Sigmoid colon (tissue), 6 donors: ENCODE measurements at regions not wholly inside any gene's neighbourhood (a gene's known extent, or its start where the extent isn't known, plus 50 kb on each side); places are given as distances from the start of the nearest gene placed in this dataset.

Source experiments
- DNase-seq: peaks from one replicate; pipeline ENCODE4 v3.0.0-alpha.2; 2019
- H3K27ac ChIP-seq, 4 donors: fragments of 200-600 bp; sonication (generic); one replicate each; pipeline ENCODE4 v1.5.1; 2016 to 2019; ENCODE audit warnings: mild to moderate bottlenecking in 1 of 4
- H3K27me3 ChIP-seq, 3 donors: fragments of 200-600 bp; sonication (generic); one replicate each; pipeline ENCODE4 v1.5.1; 2019; ENCODE audit warnings: mild to moderate bottlenecking in 1 of 3
- H3K36me3 ChIP-seq, 4 donors: fragments of 200-600 bp; sonication (generic); one replicate each; pipeline ENCODE4 v1.5.1; 2016 to 2019
- H3K4me1 ChIP-seq, 4 donors: fragments of 200-600 bp; sonication (generic); one replicate each; pipeline ENCODE4 v1.5.1; 2017 to 2019
- H3K4me3 ChIP-seq, 4 donors: fragments of 200-600 bp; sonication (generic); one replicate each; pipeline ENCODE4 v1.5.1; 2017 to 2019; ENCODE audit warnings: mild to moderate bottlenecking in 2 of 4, moderate library complexity in 1 of 4
- H3K9me3 ChIP-seq, 4 donors: fragments of 200-600 bp in 3 of 4; sonication (generic) in 3 of 4; one replicate each; pipeline versions ENCODE4 v1.5.1 to v1.6.1; 2013 to 2019
- EP300 ChIP-seq, 4 donors: sonication (generic); formaldehyde crosslinking; IDR thresholded peaks; one replicate each; pipeline ENCODE4 v1.6.1; 2017; ENCODE audit warnings: antibody characterized with exemption in 4 of 4
- POLR2A ChIP-seq, 2 donors: fragments of 450-650 bp; IDR thresholded peaks; one replicate each; pipeline ENCODE4 v1.6.1; 2016; ENCODE audit warnings: antibody characterized with exemption in 2 of 2, mild to moderate bottlenecking in 2 of 2, moderate library complexity in 2 of 2
- POLR2AphosphoS5 ChIP-seq, 4 donors: sonication (generic); formaldehyde crosslinking; IDR thresholded peaks; one replicate each; pipeline ENCODE4 v1.6.1; 2017; ENCODE audit warnings: antibody characterized with exemption in 4 of 4
- WGBS, 2 donors: extraction: QIAGEN DNeasy Blood & Tissue Kit; methylation state at CpG; one replicate each; pipeline ENCODE4 v1.1.7; 2013; 5-methylcytosine and 5-hydroxymethylcytosine counted together
- intact Hi-C: fragments of 100-400 bp; cut with DNase I; formaldehyde crosslinking; loops from one replicate; pipeline ENCODE4 v1.15.1; 2023
- TF ChIP-seq, protein P1 (sequence below), 4 experiments: fragments of 450-650 bp in 3 of 4; fragments of 200-600 bp in 1 of 4; IDR thresholded peaks; one replicate each; pipeline ENCODE4 v1.5.1; 2016 to 2019; ENCODE audit warnings: antibody characterized with exemption in 4 of 4, mild to moderate bottlenecking in 3 of 4, moderate library complexity in 2 of 4
- donor health status: healthy with polysubstance abuse.
- donor health status: healthy.

DNA sequence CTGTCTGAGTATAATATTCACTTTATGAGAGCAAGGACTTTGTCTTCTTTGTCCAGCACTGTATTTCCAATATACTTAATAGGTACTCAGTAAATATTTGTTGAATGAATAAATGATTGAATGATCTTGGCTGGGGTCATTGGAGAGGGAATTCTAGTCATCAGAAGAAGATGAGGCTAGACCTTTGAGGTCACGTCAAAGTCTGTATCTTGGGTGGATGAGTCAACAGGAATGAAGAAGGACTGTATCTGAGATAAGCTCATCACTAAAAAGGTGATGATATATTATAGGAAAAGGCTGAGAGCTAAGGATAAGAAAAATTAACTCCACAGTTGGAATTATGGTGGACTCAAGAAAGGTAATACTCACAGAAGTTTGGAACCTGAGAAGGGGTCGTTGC, 125.1 kb upstream of the MAGI3 start:
- TF ChIP-seq, protein P1, sequence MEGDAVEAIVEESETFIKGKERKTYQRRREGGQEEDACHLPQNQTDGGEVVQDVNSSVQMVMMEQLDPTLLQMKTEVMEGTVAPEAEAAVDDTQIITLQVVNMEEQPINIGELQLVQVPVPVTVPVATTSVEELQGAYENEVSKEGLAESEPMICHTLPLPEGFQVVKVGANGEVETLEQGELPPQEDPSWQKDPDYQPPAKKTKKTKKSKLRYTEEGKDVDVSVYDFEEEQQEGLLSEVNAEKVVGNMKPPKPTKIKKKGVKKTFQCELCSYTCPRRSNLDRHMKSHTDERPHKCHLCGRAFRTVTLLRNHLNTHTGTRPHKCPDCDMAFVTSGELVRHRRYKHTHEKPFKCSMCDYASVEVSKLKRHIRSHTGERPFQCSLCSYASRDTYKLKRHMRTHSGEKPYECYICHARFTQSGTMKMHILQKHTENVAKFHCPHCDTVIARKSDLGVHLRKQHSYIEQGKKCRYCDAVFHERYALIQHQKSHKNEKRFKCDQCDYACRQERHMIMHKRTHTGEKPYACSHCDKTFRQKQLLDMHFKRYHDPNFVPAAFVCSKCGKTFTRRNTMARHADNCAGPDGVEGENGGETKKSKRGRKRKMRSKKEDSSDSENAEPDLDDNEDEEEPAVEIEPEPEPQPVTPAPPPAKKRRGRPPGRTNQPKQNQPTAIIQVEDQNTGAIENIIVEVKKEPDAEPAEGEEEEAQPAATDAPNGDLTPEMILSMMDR (IDR thresholded peaks at IDR 0.05) = no peak
- TF ChIP-seq EP300 (IDR thresholded peaks at IDR 0.05) = no peak
- no peak for TF ChIP-seq POLR2A (IDR thresholded peaks at IDR 0.05)
- no peak for TF ChIP-seq POLR2AphosphoS5 (IDR thresholded peaks at IDR 0.05)
- H3K4me3 ChIP-seq = no peak overlapping the region
- H3K36me3 ChIP-seq = no peaks in the 10 kb centered on the region
- DNase-seq = no peak
- intact Hi-C loops = no loop called here
- no peaks in the 10 kb centered on the region for H3K4me1 ChIP-seq
- no peaks in the 10 kb centered on the region for H3K9me3 ChIP-seq
- WGBS, 2 donors = 91 to 93% methylated on average over 2 of the region's 2 CpGs
- H3K27ac ChIP-seq = no peak overlapping the region
- no peaks in the 10 kb centered on the region for H3K27me3 ChIP-seq

DNA sequence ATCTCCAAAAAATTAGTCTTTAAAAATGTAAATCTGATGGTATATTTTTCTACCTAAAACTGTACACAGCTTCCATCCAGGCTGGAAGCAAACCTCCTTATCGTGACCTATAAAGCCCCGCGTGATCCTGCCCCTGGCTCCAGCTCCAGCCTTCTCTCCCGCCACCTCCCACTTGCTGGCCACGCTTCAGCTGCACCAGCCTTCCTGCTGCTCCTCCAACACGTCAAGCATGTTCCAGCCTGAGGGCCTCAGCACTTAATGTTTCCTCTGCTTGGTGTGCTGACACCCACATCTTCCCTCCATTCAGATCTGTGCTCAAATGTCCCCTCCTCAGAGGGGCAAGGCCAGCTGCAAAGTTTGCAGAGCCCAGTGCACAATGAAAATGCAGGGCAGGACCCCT, 123.5 kb upstream of the MAGI3 start:
- TF ChIP-seq EP300 (IDR thresholded peaks at IDR 0.05) (no peak), POLR2A (IDR thresholded peaks at IDR 0.05) (no peak), POLR2AphosphoS5 (IDR thresholded peaks at IDR 0.05) (no peak)
- TF ChIP-seq, protein P1 (IDR thresholded peaks at IDR 0.05) = no peak
- intact Hi-C loops = no loop called here
- Histone ChIP-seq H3K4me1 (no peaks in the 10 kb centered on the region), H3K4me3 (no peak overlapping the region), H3K36me3 (no peaks in the 10 kb centered on the region), H3K27me3 (no peaks in the 10 kb centered on the region), H3K9me3 (no peaks in the 10 kb centered on the region), H3K27ac (no peak overlapping the region)
- 90 to 93% methylated on average over 6 of the region's 6 CpGs for WGBS, 2 donors
- no peak for DNase-seq

DNA sequence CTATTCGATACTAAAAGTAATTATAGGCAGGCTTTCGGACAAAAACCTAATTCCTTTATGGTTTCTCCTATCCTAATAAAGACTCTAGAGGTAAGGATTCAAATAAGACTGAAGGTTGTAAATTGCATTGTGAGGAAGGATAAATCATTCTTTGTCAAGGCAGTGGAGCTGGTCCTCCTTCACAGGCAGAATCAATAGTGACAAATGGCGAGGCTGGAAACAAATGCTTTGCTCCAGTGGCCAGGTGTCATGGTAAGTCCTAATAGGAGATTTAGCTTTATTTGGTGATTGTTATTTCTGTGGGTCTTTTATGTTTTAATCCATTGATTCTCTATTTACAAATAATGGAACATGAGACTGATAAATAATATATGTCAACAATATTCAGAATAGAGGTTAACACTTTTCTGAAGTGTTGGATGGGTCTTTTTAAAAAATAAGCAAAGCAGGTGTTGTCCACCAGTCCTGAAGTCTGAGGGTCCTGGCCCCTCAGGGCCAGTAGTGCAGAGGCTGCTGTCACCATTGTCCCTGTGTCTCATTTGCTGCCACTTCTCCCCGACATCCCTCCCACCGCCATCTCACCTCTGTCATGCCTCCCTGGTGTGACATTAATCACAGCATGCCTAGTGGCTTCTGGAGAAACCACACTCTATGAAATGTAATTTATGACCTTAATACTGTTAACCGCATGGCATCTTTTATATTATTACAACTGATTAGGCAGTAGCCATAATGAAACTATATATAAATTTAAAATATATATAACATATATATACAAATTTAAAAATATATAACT, 120.9 kb upstream of the MAGI3 start:
- Histone ChIP-seq H3K27ac (no peak overlapping the region), H3K27me3 (no peaks in the 10 kb centered on the region), H3K36me3 (no peaks in the 10 kb centered on the region), H3K4me3 (no peak overlapping the region), H3K9me3 (no peaks in the 10 kb centered on the region), H3K4me1 (no peaks in the 10 kb centered on the region)
- no peak for TF ChIP-seq POLR2A (IDR thresholded peaks at IDR 0.05)
- no peak for TF ChIP-seq EP300 (IDR thresholded peaks at IDR 0.05)
- TF ChIP-seq, protein P1 (IDR thresholded peaks at IDR 0.05) = no peak
- TF ChIP-seq POLR2AphosphoS5 (IDR thresholded peaks at IDR 0.05) = no peak
- 72 to 90% methylated on average over 6 of the region's 6 CpGs for WGBS, 2 donors
- no peak for DNase-seq
- intact Hi-C loops = no loop called here

DNA sequence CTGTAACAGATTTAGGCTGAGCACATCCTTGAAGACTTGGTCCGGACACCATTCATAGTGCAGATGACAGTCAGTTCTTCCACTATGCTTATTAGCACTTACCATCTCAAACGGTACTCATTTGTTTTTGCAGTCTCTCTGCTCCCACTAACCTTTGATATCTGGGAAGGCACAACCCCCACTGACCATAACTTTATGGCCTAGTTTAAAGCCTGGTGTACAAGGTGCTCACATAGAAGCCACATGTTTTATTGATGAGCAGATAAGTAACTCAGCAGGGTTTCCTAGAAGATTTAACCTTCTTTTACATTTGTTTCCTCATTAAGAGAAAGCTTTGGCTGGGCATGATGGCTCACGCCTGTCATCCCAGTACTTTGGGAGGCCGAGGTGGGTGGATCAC, 119.3 kb upstream of the MAGI3 start:
- TF ChIP-seq, protein P1 (IDR thresholded peaks at IDR 0.05) = no peak
- no peak for TF ChIP-seq POLR2A (IDR thresholded peaks at IDR 0.05)

DNA sequence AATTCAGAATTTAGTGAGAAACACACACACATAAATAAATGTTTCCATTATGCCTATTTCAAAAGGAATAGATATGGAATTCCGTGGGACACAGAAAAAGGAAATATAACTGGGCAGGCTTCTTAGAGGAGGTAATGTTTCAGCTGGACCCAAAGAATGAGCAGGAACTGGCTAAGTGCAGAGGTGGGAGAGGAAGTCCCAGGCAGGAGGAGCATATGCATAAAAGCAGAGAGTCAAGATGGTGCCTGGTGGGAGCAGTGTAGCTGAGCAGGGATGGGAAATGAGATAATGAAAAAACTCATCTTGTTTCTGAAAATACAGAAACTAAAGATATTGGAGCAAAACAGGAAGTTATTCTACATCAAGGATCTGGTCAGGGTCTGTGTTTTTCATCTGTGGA, 115.2 kb upstream of the MAGI3 start:
- TF ChIP-seq, protein P1 (IDR thresholded peaks at IDR 0.05) = no peak
- no peak for TF ChIP-seq EP300 (IDR thresholded peaks at IDR 0.05)
- no peak for TF ChIP-seq POLR2A (IDR thresholded peaks at IDR 0.05)
- TF ChIP-seq POLR2AphosphoS5 (IDR thresholded peaks at IDR 0.05) = no peak
- no peak overlapping the region for H3K4me3 ChIP-seq
- DNase-seq = no peak
- no peaks in the 10 kb centered on the region for H3K36me3 ChIP-seq
- H3K4me1 ChIP-seq = no peaks in the 10 kb centered on the region
- no peaks in the 10 kb centered on the region for H3K27me3 ChIP-seq
- no peak overlapping the region for H3K27ac ChIP-seq
- 79 to 88% methylated on average over 1 of the region's 1 CpG for WGBS, 2 donors
- intact Hi-C loops = no loop called here
- H3K9me3 ChIP-seq = no peaks in the 10 kb centered on the region

More for the DNA sequence above, 119.3 kb upstream of the MAGI3 start:
- no peaks in the 10 kb centered on the region for H3K9me3 ChIP-seq
- no peaks in the 10 kb centered on the region for H3K4me1 ChIP-seq
- H3K27ac ChIP-seq = no peak overlapping the region
- H3K36me3 ChIP-seq = no peaks in the 10 kb centered on the region
- no peak overlapping the region for H3K4me3 ChIP-seq
- H3K27me3 ChIP-seq = no peaks in the 10 kb centered on the region
- intact Hi-C loops = no loop called here
- 30 to 75% methylated on average over 4 of the region's 4 CpGs for WGBS, 2 donors
- DNase-seq = no peak
